H9 (cell line): ENCODE measurements at regions not wholly inside any gene's neighbourhood (a gene's known extent, or its start where the extent isn't known, plus 50 kb on each side); places are given as distances from the start of the nearest gene placed in this dataset.

Experiments
- DNase-seq: peaks from one replicate; pipeline ENCODE4 v3.0.0-alpha.2; 2017
- H2AFZ ChIP-seq: one replicate; pipeline ENCODE4 v1.6.1; 2013; ENCODE audit warnings: mild to moderate bottlenecking, low read length, control low read depth, moderate library complexity
- H2AK5ac ChIP-seq: 2 replicates; pipeline ENCODE4 v1.6.1; 2013; ENCODE audit warnings: low read length, control low read depth, mixed read lengths; ENCODE audit not compliant: insufficient read length
- H2BK120ac ChIP-seq: one replicate; pipeline ENCODE4 v1.6.1; 2013; ENCODE audit warnings: low read depth, mild to moderate bottlenecking, low read length, control low read depth, inconsistent platforms; ENCODE audit not compliant: poor library complexity, severe bottlenecking
- H2BK12ac ChIP-seq: 2 replicates; pipeline ENCODE4 v1.6.1; 2013; ENCODE audit warnings: low read length, control low read depth, mixed read lengths, low read depth; ENCODE audit not compliant: insufficient read length
- H2BK15ac ChIP-seq: 2 replicates; pipeline ENCODE4 v1.6.1; 2013; ENCODE audit warnings: low read depth, low read length, control low read depth
- H2BK20ac ChIP-seq: one replicate; pipeline ENCODE4 v1.6.1; 2013; ENCODE audit warnings: low read depth, mild to moderate bottlenecking, low read length, control low read depth, inconsistent platforms; ENCODE audit not compliant: poor library complexity, severe bottlenecking
- H2BK5ac ChIP-seq: 2 replicates; pipeline ENCODE4 v1.6.1; 2013; ENCODE audit warnings: low read length, control low read depth, mixed read lengths; ENCODE audit not compliant: insufficient read length
- H3K14ac ChIP-seq: 2 replicates; pipeline ENCODE4 v1.6.1; 2013; ENCODE audit warnings: low read length, control low read depth; ENCODE audit not compliant: insufficient read depth
- H3K18ac ChIP-seq: 2 replicates; pipeline ENCODE4 v1.6.1; 2013; ENCODE audit warnings: low read depth, mild to moderate bottlenecking, mixed read lengths, low read length, control low read depth; ENCODE audit not compliant: insufficient read length
- H3K23ac ChIP-seq: 2 replicates; pipeline ENCODE4 v1.6.1; 2013; ENCODE audit warnings: low read length, control low read depth, mixed read lengths, low read depth; ENCODE audit not compliant: insufficient read length
- H3K23me2 ChIP-seq: 2 replicates; pipeline ENCODE4 v1.6.1; 2013; ENCODE audit warnings: low read depth, mild to moderate bottlenecking, mixed read lengths, low read length, control low read depth; ENCODE audit not compliant: insufficient read length, poor library complexity, severe bottlenecking
- H3K27ac ChIP-seq: 2 replicates; pipeline ENCODE4 v1.5.1; 2013; ENCODE audit warnings: low read length, control low read depth, mixed read lengths, low read depth; ENCODE audit not compliant: insufficient read length
- H3K27me3 ChIP-seq: 2 replicates; pipeline ENCODE4 v1.6.1; 2013; ENCODE audit warnings: low read length, control low read depth, inconsistent platforms; ENCODE audit not compliant: insufficient read depth
- H3K4ac ChIP-seq: 2 replicates; pipeline ENCODE4 v1.6.1; 2013; ENCODE audit warnings: low read depth, mild to moderate bottlenecking, control low read depth, inconsistent platforms, low read length, moderate library complexity
- H3K4me1 ChIP-seq: 2 replicates; pipeline ENCODE4 v1.6.1; 2013; ENCODE audit warnings: low read length, control low read depth, inconsistent platforms; ENCODE audit not compliant: insufficient read depth
- H3K4me2 ChIP-seq: 2 replicates; pipeline ENCODE4 v1.6.1; 2013; ENCODE audit warnings: low read length, control low read depth, mixed read lengths; ENCODE audit not compliant: insufficient read length, insufficient read depth
- H3K56ac ChIP-seq: 2 replicates; pipeline ENCODE4 v1.6.1; 2013; ENCODE audit warnings: low read depth, mild to moderate bottlenecking, mixed read lengths, low read length, control low read depth; ENCODE audit not compliant: insufficient read length
- H3K79me1 ChIP-seq: 2 replicates; pipeline ENCODE4 v1.6.1; 2013; ENCODE audit warnings: low read depth, mild to moderate bottlenecking, moderate library complexity, low read length, control low read depth, inconsistent platforms; ENCODE audit not compliant: insufficient read depth, poor library complexity, severe bottlenecking
- H3K79me2 ChIP-seq: 2 replicates; pipeline ENCODE4 v1.6.1; 2013; ENCODE audit warnings: low read length, control low read depth, inconsistent platforms; ENCODE audit not compliant: insufficient read depth
- H3K9ac ChIP-seq: 2 replicates; pipeline ENCODE4 v1.6.1; 2013; ENCODE audit warnings: low read length, control low read depth, mixed read lengths; ENCODE audit not compliant: insufficient read length; ENCODE audit errors: extremely low read depth
- H3K9me3 ChIP-seq: one replicate; pipeline ENCODE4 v1.6.1; 2013; ENCODE audit warnings: low read depth, low read length, inconsistent platforms; ENCODE audit not compliant: control insufficient read depth
- H3T11ph ChIP-seq: one replicate; pipeline ENCODE4 v1.6.1; 2013; ENCODE audit warnings: mild to moderate bottlenecking, low read length, control low read depth, inconsistent platforms
- H4K20me1 ChIP-seq: one replicate; pipeline ENCODE4 v1.6.1; 2013; ENCODE audit not compliant: control insufficient read depth, insufficient read length, insufficient read depth
- H4K5ac ChIP-seq: 2 replicates; pipeline ENCODE4 v1.6.1; 2013; ENCODE audit warnings: low read depth, mild to moderate bottlenecking, mixed read lengths, low read length, control low read depth; ENCODE audit not compliant: insufficient read length
- H4K8ac ChIP-seq: replicated peaks from 2 replicates; pipeline ENCODE4 v1.6.1; 2013; ENCODE audit warnings: low read length, control low read depth, mixed read lengths, low read depth; ENCODE audit not compliant: insufficient read length
- H4K91ac ChIP-seq: 2 replicates; pipeline ENCODE4 v1.6.1; 2013; ENCODE audit warnings: low read depth, mild to moderate bottlenecking, moderate library complexity, mixed read lengths, low read length, control low read depth; ENCODE audit not compliant: insufficient read length
- H3K27ac Mint-ChIP-seq, 3 experiments: 2 replicates in 2 of 3; 3 replicates in 1 of 3; pipeline ENCODE4 v1.8.0; 2020 to 2021; ENCODE audit warnings: mixed read lengths in 3 of 3, mild to moderate bottlenecking in 1 of 3, moderate library complexity in 1 of 3
- H3K27me3 Mint-ChIP-seq: 2 replicates; pipeline ENCODE4 v1.8.0; 2021; ENCODE audit warnings: low read depth, mild to moderate bottlenecking, moderate library complexity, mixed read lengths
- H3K36me3 Mint-ChIP-seq, 3 experiments: 2 replicates in 2 of 3; 3 replicates in 1 of 3; pipeline ENCODE4 v1.8.0; 2020 to 2021; ENCODE audit warnings: low read depth in 3 of 3, mixed read lengths in 3 of 3; ENCODE audit not compliant: insufficient read depth in 1 of 3
- H3K4me1 Mint-ChIP-seq, 2 experiments: 2 replicates each; pipeline ENCODE4 v1.8.0; 2020; ENCODE audit warnings: mixed read lengths in 2 of 2
- H3K4me3 Mint-ChIP-seq, 2 experiments: 2 replicates in 1 of 2; 3 replicates in 1 of 2; pipeline ENCODE4 v1.8.0; 2020 to 2021; ENCODE audit warnings: mild to moderate bottlenecking in 2 of 2, mixed read lengths in 2 of 2, moderate library complexity in 1 of 2
- H3K9me3 Mint-ChIP-seq, 2 experiments: 2 replicates in 1 of 2; 3 replicates in 1 of 2; pipeline ENCODE4 v1.8.0; 2020; ENCODE audit warnings: mild to moderate bottlenecking in 2 of 2, mixed read lengths in 2 of 2, moderate library complexity in 1 of 2
- CTCF ChIP-seq: fragments of 200-600 bp; sonication (generic); conservative IDR thresholded peaks from 3 replicates; pipeline ENCODE4 v1.8.0; 2021; ENCODE audit warnings: antibody characterized with exemption, mild to moderate bottlenecking
- WGBS: extraction: QIAGEN DNeasy Blood & Tissue Kit; methylation state at CpG from one replicate; pipeline ENCODE4 v1.1.7; 2013; ENCODE audit warnings: missing lambda C conversion rate, low lambda C conversion rate, mixed read lengths; ENCODE audit not compliant: insufficient read length; ENCODE audit errors: extremely low coverage; 5-methylcytosine and 5-hydroxymethylcytosine counted together

GRCh38 chr3:181930105-181930504, 218.4 kb downstream of the SOX2 start:
- no peak overlapping the region for H3K27ac Mint-ChIP-seq
- WGBS, result no CpG with 5 or more reads among the region's 4 CpGs
- H3K14ac ChIP-seq, result no peak overlapping the region
- H3K18ac ChIP-seq, result no peak overlapping the region
- no peak overlapping the region for H4K91ac ChIP-seq
- H3K79me1 ChIP-seq, result no peaks in the 10 kb centered on the region
- no peak overlapping the region for H2BK5ac ChIP-seq
- H3K9me3 ChIP-seq, result no peaks in the 10 kb centered on the region
- no peak overlapping the region for H4K5ac ChIP-seq
- no peak overlapping the region for H3K4me2 ChIP-seq
- peaks cover 5 to 26% (median 15%) of the 10 kb centered on the region in 3 experiments for H3K36me3 Mint-ChIP-seq
- no peak overlapping the region for H2AFZ ChIP-seq
- H3K23me2 ChIP-seq, result no peaks in the 10 kb centered on the region
- H2BK15ac ChIP-seq, result no peak overlapping the region
- H3T11ph ChIP-seq, result no peak overlapping the region
- no peak overlapping the region for H3K56ac ChIP-seq
- no peak overlapping the region for H3K4ac ChIP-seq
- H3K23ac ChIP-seq, result no peak overlapping the region
- no peak for TF ChIP-seq CTCF
- H3K9me3 Mint-ChIP-seq, result peaks cover 19 to 20% of the 10 kb centered on the region in 2 experiments
- no peak overlapping the region for H2BK120ac ChIP-seq
- H4K8ac ChIP-seq, result no peak overlapping the region
- no peak overlapping the region for H2BK20ac ChIP-seq
- H3K4me1 Mint-ChIP-seq, result peaks cover 12 to 18% of the 10 kb centered on the region in 2 experiments
- H3K79me2 ChIP-seq, result no peaks in the 10 kb centered on the region
- no peak overlapping the region for H3K9ac ChIP-seq
- H3K27me3 Mint-ChIP-seq, result peaks cover 2% of the 10 kb centered on the region; the same call in 1 of the 2 replicates
- H2BK12ac ChIP-seq, result no peak overlapping the region
- DNase-seq, result no peak
- no peaks in the 10 kb centered on the region for H4K20me1 ChIP-seq
- H3K27ac ChIP-seq, result no peak overlapping the region
- no peak overlapping the region for H2AK5ac ChIP-seq
- no peak overlapping the region for H3K4me3 Mint-ChIP-seq
- H3K27me3 ChIP-seq, result no peaks in the 10 kb centered on the region
- H3K4me1 ChIP-seq, result peaks cover 3% of the 10 kb centered on the region; the same call in 1 of the 2 replicates
